Uterus (tissue), 3 donors: ENCODE measurements at regions not wholly inside any gene's neighbourhood (a gene's known extent, or its start where the extent isn't known, plus 50 kb on each side); places are given as distances from the start of the nearest gene placed in this dataset.

Source experiments
- DNase-seq, 2 donors: peaks; one replicate each; pipeline ENCODE4 v3.0.0-alpha.2; 2019 to 2020
- H3K27ac ChIP-seq, 2 donors: fragments of 200-600 bp; sonication (generic); 1 replicate in 1 of 2; 2 replicates in 1 of 2; pipeline ENCODE4 v1.5.1; 2016 to 2018
- H3K27me3 ChIP-seq, 2 donors: fragments of 200-600 bp; sonication (generic); one replicate each; pipeline ENCODE4 v1.5.1; 2018 to 2019; ENCODE audit warnings: control low read depth in 1 of 2
- H3K36me3 ChIP-seq, 2 donors: fragments of 200-600 bp; sonication (generic); one replicate each; pipeline ENCODE4 v1.5.1; 2019; ENCODE audit warnings: control low read depth in 1 of 2
- H3K4me1 ChIP-seq, 2 donors: fragments of 200-600 bp; sonication (generic); one replicate each; pipeline ENCODE4 v1.5.1; 2018 to 2019; ENCODE audit warnings: control low read depth in 1 of 2
- H3K4me3 ChIP-seq, 2 donors: fragments of 200-600 bp; sonication (generic); 1 replicate in 1 of 2; 2 replicates in 1 of 2; pipeline ENCODE4 v1.5.1; 2018 to 2019; ENCODE audit warnings: mild to moderate bottlenecking in 1 of 2
- H3K9me3 ChIP-seq, 2 donors: fragments of 200-600 bp; sonication (generic); one replicate each; pipeline ENCODE4 v1.5.1; 2019; ENCODE audit warnings: control low read depth in 1 of 2
- CTCF ChIP-seq, 4 experiments: fragments of 200-600 bp in 2 of 4; fragments of 450-650 bp in 2 of 4; sonication (generic) in 2 of 4; IDR thresholded peaks; one replicate each; pipeline ENCODE4 v1.5.1; 2016 to 2019; ENCODE audit warnings: antibody characterized with exemption in 4 of 4, mild to moderate bottlenecking in 2 of 4, moderate library complexity in 1 of 4
- POLR2A ChIP-seq, 2 donors: fragments of 450-650 bp; IDR thresholded peaks; one replicate each; pipeline ENCODE4 v1.6.1; 2016; ENCODE audit warnings: antibody characterized with exemption in 2 of 2, mild to moderate bottlenecking in 1 of 2, moderate library complexity in 1 of 2
- intact Hi-C: fragments of 100-400 bp; cut with DNase I; formaldehyde crosslinking; loops from one replicate; pipeline ENCODE4 v1.15.1; 2023; ENCODE audit warnings: low total_unique reads
- donor health status: DM: yes; HTN: yes; CAD: no.

GRCh38 chr10:43960135-43960415 lies 311.4 kb upstream of the ZNF32 start:
- no peak overlapping the region for H3K4me3 ChIP-seq
- H3K36me3 ChIP-seq, result no peaks in the 10 kb centered on the region
- no peak for DNase-seq
- intact Hi-C loops, result no loop called here
- no peaks in the 10 kb centered on the region for H3K9me3 ChIP-seq
- H3K27me3 ChIP-seq, result no peaks in the 10 kb centered on the region
- no peak overlapping the region for H3K27ac ChIP-seq
- TF ChIP-seq POLR2A (IDR thresholded peaks at IDR 0.05) (no peak), CTCF (IDR thresholded peaks at IDR 0.05) (no peak)
- H3K4me1 ChIP-seq, result no peaks in the 10 kb centered on the region

- Histone ChIP-seq H3K9me3 (no peaks in the 10 kb centered on the region), H3K27me3 (no peaks in the 10 kb centered on the region), H3K4me3 (no peak overlapping the region), H3K27ac (no peak overlapping the region), H3K36me3 (no peaks in the 10 kb centered on the region), H3K4me1 (no peaks in the 10 kb centered on the region)
- DNase-seq, result no peak
- TF ChIP-seq CTCF (IDR thresholded peaks at IDR 0.05) (no peak), POLR2A (IDR thresholded peaks at IDR 0.05) (no peak)
- intact Hi-C loops, result no loop called here
Observed at GRCh38 chr10:43959364-43960134, 310.9 kb upstream of the ZNF32 start.

GRCh38 chr10:43958964-43959363 lies 310.3 kb upstream of the ZNF32 start:
- TF ChIP-seq POLR2A (IDR thresholded peaks at IDR 0.05) (no peak), CTCF (IDR thresholded peaks at IDR 0.05) (no peak)
- Histone ChIP-seq H3K36me3 (no peaks in the 10 kb centered on the region), H3K27ac (no peak overlapping the region), H3K9me3 (no peaks in the 10 kb centered on the region), H3K4me1 (no peaks in the 10 kb centered on the region), H3K27me3 (no peaks in the 10 kb centered on the region), H3K4me3 (no peak overlapping the region)
- DNase-seq, result no peak
- intact Hi-C loops, result no loop called here

- DNase-seq, result no peak
- Histone ChIP-seq H3K27ac (no peak overlapping the region), H3K4me3 (no peak overlapping the region), H3K4me1 (no peaks in the 10 kb centered on the region), H3K27me3 (no peaks in the 10 kb centered on the region), H3K9me3 (no peaks in the 10 kb centered on the region), H3K36me3 (no peaks in the 10 kb centered on the region)
- TF ChIP-seq POLR2A (IDR thresholded peaks at IDR 0.05), result no peak
- intact Hi-C loops, result no loop called here
Observed at GRCh38 chr10:43958071-43958432, 309.4 kb upstream of the ZNF32 start.

- Histone ChIP-seq H3K4me1 (no peaks in the 10 kb centered on the region), H3K27me3 (no peaks in the 10 kb centered on the region), H3K36me3 (no peaks in the 10 kb centered on the region), H3K4me3 (no peak overlapping the region), H3K27ac (no peak overlapping the region), H3K9me3 (no peaks in the 10 kb centered on the region)
- intact Hi-C loops, result no loop called here
- TF ChIP-seq POLR2A (IDR thresholded peaks at IDR 0.05) (no peak), CTCF (IDR thresholded peaks at IDR 0.05) (no peak)
- DNase-seq, result no peak
Observed at GRCh38 chr10:43957267-43958070, 308.8 kb upstream of the ZNF32 start.
